HepG2 (cell line): ENCODE measurements at regions not wholly inside any gene's neighbourhood (a gene's known extent, or its start where the extent isn't known, plus 50 kb on each side); places are given as distances from the start of the nearest gene placed in this dataset.

Experiments
- ATAC-seq: fragments of 200-7000 bp; cut with Tn5 transposase; 3 replicates; pipeline ENCODE4 v1.9.1; 2020; ENCODE audit warnings: mild to moderate bottlenecking, moderate library complexity
- BruUV-seq: library from RNA; stranded (reverse); fragments of 400-500 nt; replicated peaks from 2 replicates; lab custom pipeline; 2021; lab: Mats Ljungman, UMichigan
- CTCF ChIA-PET: fragments of 300-600 bp; formaldehyde crosslinking; extraction: SDS; loops from one replicate; lab custom pipeline; 2021; ENCODE audit warnings: low total read pairs, inconsistent platforms, low intra/inter-chr PET ratio; lab: Yijun Ruan, JAX
- POLR2A ChIA-PET: fragments of 350-600 bp; sonication (Branson Sonifier 250); formaldehyde crosslinking; loops from one replicate; lab custom pipeline; 2020; ENCODE audit warnings: antibody characterized with exemption, inconsistent platforms; lab: Yijun Ruan, JAX
- DNase-seq: peaks from one replicate; pipeline ENCODE4 v3.0.0-alpha.2; 2015; ENCODE audit warnings: low spot score
- FAIRE-seq: peaks from 3 replicates; lab custom pipeline; 2011; peaks lifted over from hg19 to GRCh38; lab: Jason Lieb, UNC
- H2AFZ ChIP-seq: one replicate; pipeline ENCODE4 v1.6.1; 2011; ENCODE audit warnings: low read length, inconsistent platforms
- H3K27ac ChIP-seq: fragments of 300-600 bp; 3 replicates; pipeline ENCODE4 v1.8.0; 2011; ENCODE audit warnings: mixed run types, mild to moderate bottlenecking, mixed read lengths, low read length, inconsistent platforms; ENCODE audit not compliant: insufficient read depth; ENCODE audit errors: extremely low read length
- H3K27me3 ChIP-seq, 2 experiments: fragments of 200-600 bp in 1 of 2; 2 replicates in 1 of 2; 3 replicates in 1 of 2; pipeline versions ENCODE4 v1.6.0 to v1.8.0; 2011; ENCODE audit warnings: low read length in 2 of 2, mild to moderate bottlenecking in 2 of 2, moderate library complexity in 2 of 2, inconsistent platforms in 1 of 2; ENCODE audit not compliant: insufficient read depth in 2 of 2, control insufficient read depth in 1 of 2
- H3K36me3 ChIP-seq, 2 experiments: fragments of 200-600 bp in 1 of 2; replicated peaks in 1 of 2; 2 replicates in 1 of 2; 3 replicates in 1 of 2; pipeline versions ENCODE4 v1.5.1 to v1.8.0; 2011; ENCODE audit warnings: low read length in 2 of 2, inconsistent platforms in 1 of 2; ENCODE audit not compliant: insufficient read depth in 2 of 2, control insufficient read depth in 1 of 2
- H3K4me1 ChIP-seq: 2 replicates; pipeline ENCODE4 v1.5.1; 2012; ENCODE audit warnings: low read length, inconsistent platforms; ENCODE audit not compliant: insufficient read depth
- H3K4me2 ChIP-seq: 2 replicates; pipeline ENCODE4 v1.6.0; 2011; ENCODE audit warnings: low read depth, low read length, inconsistent platforms
- H3K4me3 ChIP-seq, 3 experiments: fragments of 200-600 bp in 1 of 3; sonication (generic), shearing (Covaris generic) in 1 of 3; replicated peaks in 1 of 3; 2 replicates each; pipeline ENCODE4 v1.5.1; 2011 to 2016; ENCODE audit warnings: low read length in 3 of 3, inconsistent platforms in 2 of 3, low read depth in 2 of 3, mild to moderate bottlenecking in 2 of 3, control low read depth in 1 of 3, mixed read lengths in 1 of 3; ENCODE audit not compliant: insufficient read depth in 1 of 3
- H3K79me2 ChIP-seq: one replicate; pipeline ENCODE4 v1.6.1; 2011; ENCODE audit warnings: low read length, inconsistent platforms; ENCODE audit not compliant: insufficient read depth
- H3K9ac ChIP-seq: 2 replicates; pipeline ENCODE4 v1.6.0; 2011; ENCODE audit warnings: mild to moderate bottlenecking, low read depth, low read length, inconsistent platforms; ENCODE audit not compliant: insufficient read depth
- H3K9me3 ChIP-seq: 2 replicates; pipeline ENCODE4 v1.5.1; 2012; ENCODE audit warnings: mild to moderate bottlenecking, low read length
- H4K20me1 ChIP-seq: 2 replicates; pipeline ENCODE4 v1.6.0; 2011; ENCODE audit warnings: inconsistent platforms, mild to moderate bottlenecking, low read length, moderate library complexity; ENCODE audit not compliant: insufficient read depth
- ARID4A ChIP-seq: sonication (generic); formaldehyde crosslinking; IDR thresholded peaks from 2 replicates; pipeline ENCODE4 v1.5.0; 2020; ENCODE audit warnings: mild to moderate bottlenecking, missing genetic modification reagents, borderline replicate concordance
- HIVEP1 ChIP-seq: sonication (generic); formaldehyde crosslinking; IDR thresholded peaks from 2 replicates; pipeline ENCODE4 v1.4.0; 2020; ENCODE audit warnings: mild to moderate bottlenecking, missing genetic modification reagents
- MED8 ChIP-seq: sonication (generic); formaldehyde crosslinking; IDR thresholded peaks from 2 replicates; pipeline ENCODE4 v1.8.1; 2023; ENCODE audit warnings: mild to moderate bottlenecking, missing genetic modification reagents; ENCODE audit not compliant: insufficient replicate concordance
- NRL ChIP-seq: sonication (generic); formaldehyde crosslinking; IDR thresholded peaks from 2 replicates; pipeline ENCODE4 v1.5.0; 2020; ENCODE audit warnings: missing genetic modification reagents, mild to moderate bottlenecking, moderate library complexity, borderline replicate concordance
- REPIN1 ChIP-seq: sonication (generic); formaldehyde crosslinking; IDR thresholded peaks from 2 replicates; pipeline ENCODE4 v1.8.0; 2022; ENCODE audit warnings: missing genetic modification reagents, low read depth, mild to moderate bottlenecking, borderline replicate concordance
- SATB2 ChIP-seq: sonication (generic); formaldehyde crosslinking; IDR thresholded peaks from 2 replicates; pipeline ENCODE4 v1.5.0; 2020; ENCODE audit warnings: missing genetic modification reagents
- SMARCE1 ChIP-seq: fragments of 450-650 bp; IDR thresholded peaks from 2 replicates; pipeline ENCODE4 v1.6.1; 2017; ENCODE audit warnings: borderline replicate concordance
- ZNF18 ChIP-seq: sonication (generic); formaldehyde crosslinking; IDR thresholded peaks from 2 replicates; pipeline ENCODE4 v1.8.0; 2022; ENCODE audit warnings: mild to moderate bottlenecking, missing genetic modification reagents; ENCODE audit not compliant: insufficient replicate concordance
- ZNF607 ChIP-seq: sonication (generic); formaldehyde crosslinking; IDR thresholded peaks from 2 replicates; pipeline ENCODE4 v1.5.1; 2020; ENCODE audit warnings: missing genetic modification reagents, mild to moderate bottlenecking, borderline replicate concordance
- ZNF782 ChIP-seq: sonication (generic); formaldehyde crosslinking; IDR thresholded peaks from 2 replicates; pipeline ENCODE4 v1.4.0; 2020; ENCODE audit warnings: missing genetic modification reagents, mild to moderate bottlenecking, borderline replicate concordance
- ZSCAN5A ChIP-seq: sonication (generic); formaldehyde crosslinking; IDR thresholded peaks from 2 replicates; pipeline ENCODE4 v1.8.0; 2022; ENCODE audit warnings: mild to moderate bottlenecking, missing genetic modification reagents, borderline replicate concordance
- WGBS: methylation state at CpG from one replicate; pipeline ENCODE4 v1.1.6; 2017; ENCODE audit warnings: low lambda C conversion rate; 5-methylcytosine and 5-hydroxymethylcytosine counted together
- in situ Hi-C: cut with HindIII; loops from 2 replicates; pipeline ENCODE4 v1.10.0; 2017; ENCODE audit warnings: low pct_unique_long_range_greater_than_20kb; ENCODE audit not compliant: extremely low pct_ligation_motif_present
- intact Hi-C: fragments of 100-400 bp; cut with micrococcal nuclease; formaldehyde crosslinking; loops from one replicate; pipeline ENCODE4 v1.10.0; 2022; ENCODE audit not compliant: unreplicated experiment

- BruUV-seq, result no TSS peak
- intact Hi-C loops (no loop called here), in situ Hi-C loops (no loop called here)
- Histone ChIP-seq H2AFZ (no peak overlapping the region), H3K36me3 (no peaks in the 10 kb centered on the region), H3K9me3 (no peaks in the 10 kb centered on the region), H3K27ac (no peak overlapping the region), H3K79me2 (no peaks in the 10 kb centered on the region), H4K20me1 (no peaks in the 10 kb centered on the region), H3K9ac (no peak overlapping the region), H3K4me2 (no peak overlapping the region), H3K27me3 (no peaks in the 10 kb centered on the region), H3K4me3 (no peak overlapping the region), H3K4me1 (no peaks in the 10 kb centered on the region)
- ATAC-seq (peak; percentile 53), FAIRE-seq (no peak), DNase-seq (no peak)
- no peak for TF ChIP-seq REPIN1
- no peak for TF ChIP-seq MED8 (CRISPR knock-in tag)
- TF ChIP-seq SATB2 (CRISPR knock-in tag), result no peak
- ChIA-PET POLR2A (no interaction called here), CTCF (no interaction called here)
- 0% methylated on average over 3 of the region's 3 CpGs for WGBS
These were observed 211.8 kb downstream of the PPP4R3C start for GRCh38 chrX:27251369-27251768.

- no peaks in the 10 kb centered on the region for H3K9me3 ChIP-seq
- no peaks in the 10 kb centered on the region for H4K20me1 ChIP-seq
- H3K4me1 ChIP-seq, result no peaks in the 10 kb centered on the region
- no peak overlapping the region for H2AFZ ChIP-seq
- H3K27me3 ChIP-seq, result no peaks in the 10 kb centered on the region
- POLR2A ChIA-PET, result no interaction called here
- DNase-seq (no peak), ATAC-seq (no peak), FAIRE-seq (no peak)
- no peaks in the 10 kb centered on the region for H3K79me2 ChIP-seq
- CTCF ChIA-PET, result no interaction called here
- H3K4me2 ChIP-seq, result no peak overlapping the region
- H3K27ac ChIP-seq, result no peak overlapping the region
- in situ Hi-C loops, result no loop called here
- H3K36me3 ChIP-seq, result no peaks in the 10 kb centered on the region
- H3K9ac ChIP-seq, result no peak overlapping the region
- no peak overlapping the region for H3K4me3 ChIP-seq
- BruUV-seq, result no TSS peak
- WGBS, result 15% methylated on average over 1 of the region's 1 CpG
- intact Hi-C loops, result no loop called here
- TF ChIP-seq ZNF18 (CRISPR knock-in tag) (no peak), NRL (no peak), SMARCE1 (no peak), ZSCAN5A (no peak), HIVEP1 (no peak), REPIN1 (no peak), ZNF782 (CRISPR knock-in tag) (no peak), ZNF607 (CRISPR knock-in tag) (no peak), ARID4A (CRISPR knock-in tag) (no peak)
These were observed 220.6 kb downstream of the PPP4R3C start for GRCh38 chrX:27242581-27242980.
